ENCODE measurements at regions not wholly inside any gene's neighbourhood (a gene's known extent, or its start where the extent isn't known, plus 50 kb on each side); places are given as distances from the start of the nearest gene placed in this dataset.
"Not testable (repeated sequence)": the region's sequence is repeated elsewhere in the genome, so short reads cannot be mapped to it uniquely, and the experiment has no call there.

GRCh38 chr9:36499174-36499890 lies 73.4 kb upstream of the MELK start:
- Histone ChIP-seq H3K4me1 (replicated peaks; ENCODE audit: insufficient read depth) (no peaks in the 10 kb centered on the region), H3K4me2 (no peak overlapping the region), H3K4me3 (no peak overlapping the region), H3K9me3 (ENCODE audit: insufficient read depth, low read depth) (no peaks in the 10 kb centered on the region), H3K79me2 (ENCODE audit: low read depth) (no peaks in the 10 kb centered on the region), H3K36me3 (ENCODE audit: low read depth) (no peaks in the 10 kb centered on the region), H3K9me2 (ENCODE audit: insufficient read depth) (no peaks in the 10 kb centered on the region), H3K27me3 (ENCODE audit: insufficient read depth, low read depth) (no peaks in the 10 kb centered on the region), H3F3A (ENCODE audit: insufficient read depth, low read depth) (no peaks in the 10 kb centered on the region), H4K20me1 (ENCODE audit: insufficient read depth) (no peaks in the 10 kb centered on the region), H2AFZ (no peak overlapping the region), H3K27ac (no peak overlapping the region)
- ChIA-PET CTCF (no interaction called here), POLR2A (ENCODE audit: unreplicated experiment) (no interaction called here)
- no TSS peak for BruUV-seq (replicated peaks)
- intact Hi-C loops (cut with micrococcal nuclease; ENCODE audit: unreplicated experiment): no loop called here
- DNase-seq: no peak
- TF ChIP-seq EZH2 (IDR thresholded peaks at IDR 0.05; ENCODE audit: low read depth): no peak
- TF ChIP-seq, protein P1, sequence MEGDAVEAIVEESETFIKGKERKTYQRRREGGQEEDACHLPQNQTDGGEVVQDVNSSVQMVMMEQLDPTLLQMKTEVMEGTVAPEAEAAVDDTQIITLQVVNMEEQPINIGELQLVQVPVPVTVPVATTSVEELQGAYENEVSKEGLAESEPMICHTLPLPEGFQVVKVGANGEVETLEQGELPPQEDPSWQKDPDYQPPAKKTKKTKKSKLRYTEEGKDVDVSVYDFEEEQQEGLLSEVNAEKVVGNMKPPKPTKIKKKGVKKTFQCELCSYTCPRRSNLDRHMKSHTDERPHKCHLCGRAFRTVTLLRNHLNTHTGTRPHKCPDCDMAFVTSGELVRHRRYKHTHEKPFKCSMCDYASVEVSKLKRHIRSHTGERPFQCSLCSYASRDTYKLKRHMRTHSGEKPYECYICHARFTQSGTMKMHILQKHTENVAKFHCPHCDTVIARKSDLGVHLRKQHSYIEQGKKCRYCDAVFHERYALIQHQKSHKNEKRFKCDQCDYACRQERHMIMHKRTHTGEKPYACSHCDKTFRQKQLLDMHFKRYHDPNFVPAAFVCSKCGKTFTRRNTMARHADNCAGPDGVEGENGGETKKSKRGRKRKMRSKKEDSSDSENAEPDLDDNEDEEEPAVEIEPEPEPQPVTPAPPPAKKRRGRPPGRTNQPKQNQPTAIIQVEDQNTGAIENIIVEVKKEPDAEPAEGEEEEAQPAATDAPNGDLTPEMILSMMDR (conservative IDR thresholded peaks at IDR 0.05): no peak

- DNase-seq; H3K27ac ChIP-seq; H2AFZ ChIP-seq; CTCF ChIA-PET; H3K27me3 ChIP-seq (ENCODE audit: insufficient read depth, low read depth); H3K4me2 ChIP-seq; H3K9me3 ChIP-seq (ENCODE audit: insufficient read depth, low read depth); H3K79me2 ChIP-seq (ENCODE audit: low read depth); H3K9me2 ChIP-seq (ENCODE audit: insufficient read depth); BruUV-seq (replicated peaks); POLR2A ChIA-PET (ENCODE audit: unreplicated experiment); H3F3A ChIP-seq (ENCODE audit: insufficient read depth, low read depth); H3K4me1 ChIP-seq (replicated peaks; ENCODE audit: insufficient read depth); H3K4me3 ChIP-seq; H3K36me3 ChIP-seq (ENCODE audit: low read depth); intact Hi-C loops (cut with micrococcal nuclease; ENCODE audit: unreplicated experiment); H4K20me1 ChIP-seq (ENCODE audit: insufficient read depth): not testable (repeated sequence)
These were observed 79.1 kb upstream of the MELK start for GRCh38 chr9:36493564-36493963.

DNA sequence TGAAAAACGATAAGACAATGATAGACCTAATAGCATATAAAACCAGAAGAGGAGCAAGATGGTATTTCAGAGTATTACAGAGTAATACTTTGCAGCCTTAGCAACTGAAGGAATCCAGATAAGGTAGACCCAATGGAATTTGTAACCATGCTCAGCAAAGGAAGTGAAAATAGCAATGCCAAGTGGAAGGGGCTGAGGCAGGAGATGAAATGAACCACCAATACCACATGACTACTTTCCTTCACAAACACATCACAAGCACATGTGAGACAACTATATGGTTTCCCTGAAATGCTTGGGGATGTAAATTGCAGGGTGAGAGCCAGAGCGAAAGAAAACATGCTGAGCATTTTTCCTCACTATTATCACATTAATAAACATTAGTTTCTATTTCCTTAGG lies 79.8 kb upstream of the MELK start:
- POLR2A ChIA-PET (ENCODE audit: unreplicated experiment): no interaction called here
- no peak overlapping the region for H2AFZ ChIP-seq
- no TSS peak for BruUV-seq (replicated peaks)
- no peak for DNase-seq
- H3K4me1 ChIP-seq (replicated peaks; ENCODE audit: insufficient read depth): no peaks in the 10 kb centered on the region; the same call in 1 of the 2 replicates
- H3K9me3 ChIP-seq (ENCODE audit: insufficient read depth, low read depth): no peaks in the 10 kb centered on the region
- CTCF ChIA-PET: no interaction called here
- no peak overlapping the region for H3K27ac ChIP-seq
- intact Hi-C loops (cut with micrococcal nuclease; ENCODE audit: unreplicated experiment): no loop called here
- no peaks in the 10 kb centered on the region for H3F3A ChIP-seq (ENCODE audit: insufficient read depth, low read depth)
- no peaks in the 10 kb centered on the region for H3K79me2 ChIP-seq (ENCODE audit: low read depth)
- H3K27me3 ChIP-seq (ENCODE audit: insufficient read depth, low read depth): no peaks in the 10 kb centered on the region
- no peak overlapping the region for H3K4me2 ChIP-seq
- TF ChIP-seq EZH2 (IDR thresholded peaks at IDR 0.05; ENCODE audit: low read depth): no peak
- TF ChIP-seq, protein P1 (conservative IDR thresholded peaks at IDR 0.05): no peak
- H4K20me1 ChIP-seq (ENCODE audit: insufficient read depth): no peaks in the 10 kb centered on the region
- H3K36me3 ChIP-seq (ENCODE audit: low read depth): no peaks in the 10 kb centered on the region
- H3K9me2 ChIP-seq (ENCODE audit: insufficient read depth): no peaks in the 10 kb centered on the region
- no peak overlapping the region for H3K4me3 ChIP-seq

DNA sequence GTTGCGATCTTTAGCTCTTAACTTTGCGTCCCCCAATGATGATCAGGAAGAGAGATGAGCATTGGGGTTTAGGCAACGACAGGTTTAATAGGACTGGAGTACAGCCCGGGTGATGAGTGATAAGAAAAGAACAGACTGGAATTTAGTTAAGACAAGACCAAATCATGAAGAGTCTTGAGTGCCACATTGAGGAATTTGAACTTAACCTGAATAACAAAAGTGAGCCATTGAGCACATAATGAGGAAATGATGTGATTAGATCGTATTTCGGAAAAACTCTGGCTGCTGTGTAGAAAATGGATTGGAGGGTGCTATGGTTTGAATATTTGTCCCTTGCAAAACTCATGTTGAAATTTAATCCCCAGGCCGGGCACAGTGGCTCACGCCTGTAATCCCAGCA lies 83.2 kb upstream of the MELK start:
- Histone ChIP-seq H3K79me2 (ENCODE audit: low read depth) (peaks cover 20% of the 10 kb centered on the region), H3F3A (ENCODE audit: insufficient read depth, low read depth) (no peaks in the 10 kb centered on the region), H3K9me2 (ENCODE audit: insufficient read depth) (no peaks in the 10 kb centered on the region), H2AFZ (no peak overlapping the region), H3K4me3 (no peak overlapping the region), H3K4me2 (no peak overlapping the region), H3K9me3 (ENCODE audit: insufficient read depth, low read depth) (no peaks in the 10 kb centered on the region), H4K20me1 (ENCODE audit: insufficient read depth) (no peaks in the 10 kb centered on the region), H3K27me3 (ENCODE audit: insufficient read depth, low read depth) (no peaks in the 10 kb centered on the region), H3K27ac (no peak overlapping the region), H3K36me3 (ENCODE audit: low read depth) (no peaks in the 10 kb centered on the region), H3K4me1 (replicated peaks; ENCODE audit: insufficient read depth) (peaks cover 10% of the 10 kb centered on the region; the same call in 1 of the 2 replicates)
- CTCF ChIA-PET: no interaction called here
- POLR2A ChIA-PET (ENCODE audit: unreplicated experiment): no interaction called here
- intact Hi-C loops (cut with micrococcal nuclease; ENCODE audit: unreplicated experiment): no loop called here
- no TSS peak for BruUV-seq (replicated peaks)
- DNase-seq: no peak
- TF ChIP-seq EZH2 (IDR thresholded peaks at IDR 0.05; ENCODE audit: low read depth): no peak
- TF ChIP-seq, protein P1 (conservative IDR thresholded peaks at IDR 0.05): no peak

Data from PC-9 (cell line).